Mucosa of descending colon (tissue), 3 donors: ENCODE measurements at regions not wholly inside any gene's neighbourhood (a gene's known extent, or its start where the extent isn't known, plus 50 kb on each side); places are given as distances from the start of the nearest gene placed in this dataset.

ENCODE experiments used
- ATAC-seq: fragments of 200-7000 bp; cut with Tn5 transposase; one replicate; pipeline ENCODE4 v1.9.1; 2020; ENCODE audit warnings: mild to moderate bottlenecking, moderate library complexity
- DNase-seq, 3 donors: peaks; one replicate each; pipeline ENCODE4 v3.0.0-alpha.2; 2020
- H3K36me3 ChIP-seq: fragments of 200-600 bp; one replicate; pipeline ENCODE4 v1.8.0; 2021; ENCODE audit warnings: low read depth, mild to moderate bottlenecking
- H3K4me1 ChIP-seq: fragments of 200-600 bp; one replicate; pipeline ENCODE4 v1.8.0; 2021; ENCODE audit warnings: low read depth, mild to moderate bottlenecking
- H3K4me3 ChIP-seq: fragments of 200-600 bp; one replicate; pipeline ENCODE4 v1.8.0; 2021; ENCODE audit warnings: mild to moderate bottlenecking
- H3K9me3 ChIP-seq: fragments of 200-600 bp; one replicate; pipeline ENCODE4 v1.8.0; 2021; ENCODE audit warnings: mild to moderate bottlenecking
- intact Hi-C, 2 donors: fragments of 100-400 bp; cut with DNase I in 1 of 2; cut with micrococcal nuclease in 1 of 2; formaldehyde crosslinking; loops; one replicate each; pipeline versions ENCODE4 v1.11.0 to v1.11.1; 2022; cut with DNase I, micrococcal nuclease
- TF ChIP-seq, protein P1 (sequence below): fragments of 200-600 bp; IDR thresholded peaks from one replicate; pipeline ENCODE4 v1.8.0; 2022; ENCODE audit warnings: antibody characterized with exemption, mild to moderate bottlenecking
- donor health status: DM: no; HTN: no; CAD: no; lungs with moderate emphysema.
- donor health status: DM: no; HTN: no; CAD: no.
- donor health status: DM: no; HTN: yes; CAD: no.

DNA sequence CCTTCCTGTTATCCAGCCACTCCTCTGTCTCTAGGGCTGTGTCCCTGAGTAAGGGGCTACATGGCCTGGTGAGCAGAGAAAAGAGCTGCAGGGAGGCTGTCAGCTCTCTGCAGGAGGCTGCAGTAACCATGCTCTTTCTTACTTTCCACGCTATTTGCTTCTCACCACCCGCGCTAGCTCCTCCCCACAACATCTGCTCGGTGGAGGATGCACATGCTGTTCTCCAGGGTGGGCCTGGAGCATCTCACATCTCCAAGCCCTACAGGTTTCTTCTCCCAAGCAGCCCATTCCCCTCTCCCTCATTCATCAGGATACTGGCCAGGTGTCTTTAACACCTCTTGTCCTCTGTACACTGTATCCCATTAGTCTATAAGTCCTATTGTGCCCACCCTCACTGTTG, 103.8 kb downstream of the IER5 start:
- no peak for ATAC-seq
- Histone ChIP-seq H3K4me3 (no peak overlapping the region), H3K4me1 (peaks cover 6% of the 10 kb centered on the region), H3K36me3 (no peaks in the 10 kb centered on the region), H3K9me3 (no peaks in the 10 kb centered on the region)
- DNase-seq = no peak
- TF ChIP-seq, protein P1, sequence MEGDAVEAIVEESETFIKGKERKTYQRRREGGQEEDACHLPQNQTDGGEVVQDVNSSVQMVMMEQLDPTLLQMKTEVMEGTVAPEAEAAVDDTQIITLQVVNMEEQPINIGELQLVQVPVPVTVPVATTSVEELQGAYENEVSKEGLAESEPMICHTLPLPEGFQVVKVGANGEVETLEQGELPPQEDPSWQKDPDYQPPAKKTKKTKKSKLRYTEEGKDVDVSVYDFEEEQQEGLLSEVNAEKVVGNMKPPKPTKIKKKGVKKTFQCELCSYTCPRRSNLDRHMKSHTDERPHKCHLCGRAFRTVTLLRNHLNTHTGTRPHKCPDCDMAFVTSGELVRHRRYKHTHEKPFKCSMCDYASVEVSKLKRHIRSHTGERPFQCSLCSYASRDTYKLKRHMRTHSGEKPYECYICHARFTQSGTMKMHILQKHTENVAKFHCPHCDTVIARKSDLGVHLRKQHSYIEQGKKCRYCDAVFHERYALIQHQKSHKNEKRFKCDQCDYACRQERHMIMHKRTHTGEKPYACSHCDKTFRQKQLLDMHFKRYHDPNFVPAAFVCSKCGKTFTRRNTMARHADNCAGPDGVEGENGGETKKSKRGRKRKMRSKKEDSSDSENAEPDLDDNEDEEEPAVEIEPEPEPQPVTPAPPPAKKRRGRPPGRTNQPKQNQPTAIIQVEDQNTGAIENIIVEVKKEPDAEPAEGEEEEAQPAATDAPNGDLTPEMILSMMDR = no peak
- intact Hi-C loops = loop anchor here in 1 of 2 donors (10.0 kb wide), 1 partner anchor 232 kb away; no protein-coding TSS in a partner anchor

DNA sequence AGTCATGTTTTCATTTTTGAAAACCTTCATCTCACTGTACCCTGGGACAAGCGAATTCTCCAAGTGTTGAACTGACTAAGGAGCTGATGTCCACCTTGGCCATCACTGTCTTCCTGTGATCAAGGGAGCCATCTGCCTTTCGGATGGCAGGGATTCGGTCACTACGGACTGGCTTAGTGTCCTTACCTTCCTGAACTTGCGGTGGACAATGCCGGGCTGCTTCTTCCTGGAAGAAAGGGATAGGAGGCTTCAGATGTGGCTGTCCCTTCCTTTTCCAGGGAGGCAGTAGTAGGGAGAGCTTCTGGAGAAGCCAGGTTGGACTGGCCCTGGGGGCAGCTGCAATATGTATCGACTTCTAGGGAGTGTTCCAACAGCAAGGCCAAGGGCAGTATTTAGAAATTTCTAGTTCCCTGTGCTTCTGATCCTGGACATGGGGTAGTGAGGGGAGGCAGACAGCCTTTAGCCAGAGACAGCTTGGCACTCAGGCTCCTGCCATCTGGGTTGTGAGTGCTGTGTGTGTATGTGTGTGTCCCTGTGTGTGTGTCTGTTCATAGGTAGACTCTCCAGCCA, 114.6 kb downstream of the IER5 start:
- intact Hi-C loops = no loop called here
- no peaks in the 10 kb centered on the region for H3K36me3 ChIP-seq

DNA sequence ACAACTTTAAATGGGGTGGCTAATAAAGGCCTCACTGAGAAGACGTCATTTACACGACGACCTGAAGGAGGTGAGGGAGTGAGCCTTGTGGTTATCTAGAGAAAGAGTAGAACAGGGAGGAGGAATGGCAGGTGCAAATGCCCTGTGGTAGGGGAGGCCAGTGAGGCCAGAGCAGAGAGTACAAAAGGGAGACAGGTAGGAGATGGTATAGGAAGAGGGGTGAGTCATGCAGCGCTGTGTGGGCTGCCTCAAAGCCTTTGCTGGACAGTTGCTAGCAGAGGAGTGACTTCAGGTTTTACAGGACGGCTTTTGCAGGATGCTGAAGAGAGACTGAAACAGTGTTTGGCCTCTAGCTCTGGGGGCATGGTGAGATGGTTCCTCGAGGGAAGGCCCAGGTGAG, 116.0 kb downstream of the IER5 start:
- intact Hi-C loops = no loop called here
- H3K4me1 ChIP-seq = no peaks in the 10 kb centered on the region
- no peaks in the 10 kb centered on the region for H3K9me3 ChIP-seq
- no peaks in the 10 kb centered on the region for H3K36me3 ChIP-seq
- no peak for DNase-seq
- TF ChIP-seq, protein P1 = no peak
- no peak for ATAC-seq
- H3K4me3 ChIP-seq = no peak overlapping the region

More for the DNA sequence above, 114.6 kb downstream of the IER5 start:
- Histone ChIP-seq H3K4me1 (no peaks in the 10 kb centered on the region), H3K4me3 (no peak overlapping the region), H3K9me3 (no peaks in the 10 kb centered on the region)
- no peak for ATAC-seq
- DNase-seq = no peak
- TF ChIP-seq, protein P1 = no peak

DNA sequence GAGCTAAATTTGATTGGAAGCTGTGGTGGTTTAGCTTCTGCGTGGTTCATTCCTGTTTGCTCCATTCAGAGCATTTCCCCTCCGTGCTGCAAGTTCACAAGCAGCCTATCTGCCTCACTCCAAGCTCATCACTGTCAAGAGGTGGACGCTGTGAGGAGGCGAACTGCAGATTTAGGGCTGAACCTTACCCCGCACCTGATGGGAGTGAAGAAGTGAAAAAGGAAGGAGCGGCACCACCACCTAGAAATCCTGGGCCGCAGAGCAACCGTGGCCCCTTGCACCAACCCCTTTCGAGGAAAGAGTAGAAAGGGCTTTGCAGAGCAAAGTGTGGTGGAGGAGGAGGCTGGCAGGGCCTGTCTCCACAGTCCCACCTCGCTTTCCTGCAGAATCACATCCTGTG, 117.4 kb downstream of the IER5 start:
- H3K4me3 ChIP-seq = no peak overlapping the region
- ATAC-seq = no peak
- no peak for DNase-seq
- H3K9me3 ChIP-seq = no peaks in the 10 kb centered on the region
- intact Hi-C loops = no loop called here
- TF ChIP-seq, protein P1 = no peak
- H3K4me1 ChIP-seq = no peaks in the 10 kb centered on the region
- H3K36me3 ChIP-seq = no peaks in the 10 kb centered on the region

DNA sequence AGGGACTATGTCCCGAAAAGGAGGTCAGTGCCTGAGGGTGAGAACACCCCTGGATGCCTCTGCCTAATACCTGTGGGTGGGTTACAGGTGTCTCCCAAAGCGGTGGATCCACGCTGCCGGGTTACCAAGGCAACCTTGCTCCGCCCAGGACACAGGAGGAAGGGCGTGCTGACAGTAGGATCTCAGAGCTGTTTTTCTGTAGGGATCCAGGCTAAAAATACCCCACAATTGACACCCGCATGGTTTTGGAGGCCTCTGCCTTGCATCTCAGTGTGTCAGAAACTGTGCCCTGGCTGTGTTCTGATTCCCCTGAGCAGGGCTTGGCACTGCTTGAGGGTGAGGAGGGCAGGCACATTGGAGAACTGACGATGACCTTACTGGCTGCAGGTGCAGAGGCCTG, 118.0 kb downstream of the IER5 start:
- Histone ChIP-seq H3K4me3 (no peak overlapping the region), H3K9me3 (no peaks in the 10 kb centered on the region), H3K36me3 (no peaks in the 10 kb centered on the region), H3K4me1 (no peaks in the 10 kb centered on the region)
- intact Hi-C loops = no loop called here
- TF ChIP-seq, protein P1 = no peak
- DNase-seq (no peak), ATAC-seq (no peak)
